HG02623 (cell line): ENCODE measurements at regions not wholly inside any gene's neighbourhood (a gene's known extent, or its start where the extent isn't known, plus 50 kb on each side); places are given as distances from the start of the nearest gene placed in this dataset.

Experiments used
- ATAC-seq: cut with Tn5 transposase; IDR thresholded peaks from one replicate; pipeline ENCODE4 v1.9.1; 2021; ENCODE audit warnings: moderate library complexity; ENCODE audit not compliant: unreplicated experiment

- no peak for ATAC-seq
Measured at GRCh38 chr12:29086325-29087271, 62.5 kb upstream of the FAR2 start.

- no peak for ATAC-seq
Measured at GRCh38 chr12:29088611-29089219, 60.4 kb upstream of the FAR2 start.
